Neutrophil (primary cell): ENCODE measurements at regions not wholly inside any gene's neighbourhood (a gene's known extent, or its start where the extent isn't known, plus 50 kb on each side); places are given as distances from the start of the nearest gene placed in this dataset.

ENCODE experiments used
- H3K27ac ChIP-seq: fragments of 200-600 bp; sonication (generic); 2 replicates; pipeline ENCODE4 v1.5.1; 2016; ENCODE audit warnings: mild to moderate bottlenecking, moderate library complexity
- H3K27me3 ChIP-seq: fragments of 200-600 bp; sonication (generic); 2 replicates; pipeline ENCODE4 v1.6.0; 2016; ENCODE audit warnings: mild to moderate bottlenecking
- H3K36me3 ChIP-seq: fragments of 200-600 bp; sonication (generic); 2 replicates; pipeline ENCODE4 v1.5.1; 2017
- H3K4me1 ChIP-seq, 2 experiments: fragments of 200-600 bp in 1 of 2; sonication (generic) in 1 of 2; 1 replicate in 1 of 2; 2 replicates in 1 of 2; pipeline versions ENCODE4 v1.5.1 to v1.6.1; 2013 to 2016; ENCODE audit warnings: low read depth in 1 of 2, low read length in 1 of 2, mild to moderate bottlenecking in 1 of 2, moderate library complexity in 1 of 2; ENCODE audit not compliant: control insufficient read depth in 1 of 2, insufficient read depth in 1 of 2
- H3K4me3 ChIP-seq, 2 experiments: fragments of 200-600 bp in 1 of 2; sonication (generic) in 1 of 2; 1 replicate in 1 of 2; 2 replicates in 1 of 2; pipeline ENCODE4 v1.5.1; 2013 to 2016; ENCODE audit warnings: low read depth in 1 of 2, low read length in 1 of 2, mild to moderate bottlenecking in 1 of 2, moderate library complexity in 1 of 2
- H3K9me3 ChIP-seq: fragments of 200-600 bp; sonication (generic); 2 replicates; pipeline ENCODE4 v1.5.1; 2016
- CTCF ChIP-seq: fragments of 200-600 bp; sonication (generic); IDR thresholded peaks from 2 replicates; pipeline ENCODE4 v1.5.1; 2016; ENCODE audit warnings: antibody characterized with exemption

DNA sequence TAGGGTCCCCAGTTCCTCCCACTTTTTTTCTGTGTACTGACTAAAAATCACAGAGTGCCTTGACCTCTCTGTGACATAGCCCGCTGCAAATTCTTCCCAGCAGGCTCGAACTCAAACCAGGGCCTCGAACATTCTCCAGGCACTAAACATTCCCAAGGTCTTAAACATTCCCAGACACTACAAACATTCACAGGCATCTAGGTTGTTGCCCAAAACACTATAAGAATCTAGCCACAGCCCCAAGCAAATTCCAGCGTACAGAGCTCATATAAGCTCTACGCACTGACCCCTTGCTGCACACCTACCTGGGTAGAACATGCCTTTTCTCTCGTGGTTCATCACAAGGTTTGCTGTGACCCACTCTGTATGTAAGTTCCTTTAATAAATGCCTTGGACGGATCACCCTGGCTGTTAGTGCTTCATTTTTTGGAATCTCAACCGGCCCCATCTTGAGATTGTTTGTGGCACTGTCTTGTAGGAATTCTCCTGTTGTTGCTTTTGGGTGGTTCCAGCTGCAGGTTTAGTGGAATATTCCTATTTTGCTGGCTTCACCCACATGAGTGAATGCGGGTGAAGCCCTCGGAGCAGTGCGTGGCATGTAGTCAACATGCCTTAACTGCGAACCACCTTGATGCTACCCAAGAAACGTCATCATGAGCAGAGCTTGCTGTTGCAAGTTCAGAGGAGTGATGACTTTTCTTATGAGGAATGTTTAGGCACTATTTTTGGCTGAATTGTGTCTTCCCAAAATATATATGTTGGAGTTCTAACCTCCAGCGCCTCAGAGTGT lies 230.0 kb downstream of the HS3ST1 start:
- TF ChIP-seq CTCF = no peak
- Histone ChIP-seq H3K36me3 (no peaks in the 10 kb centered on the region), H3K9me3 (no peaks in the 10 kb centered on the region), H3K4me3 (no peak overlapping the region), H3K27ac (no peak overlapping the region), H3K4me1 (no peaks in the 10 kb centered on the region), H3K27me3 (no peaks in the 10 kb centered on the region)

DNA sequence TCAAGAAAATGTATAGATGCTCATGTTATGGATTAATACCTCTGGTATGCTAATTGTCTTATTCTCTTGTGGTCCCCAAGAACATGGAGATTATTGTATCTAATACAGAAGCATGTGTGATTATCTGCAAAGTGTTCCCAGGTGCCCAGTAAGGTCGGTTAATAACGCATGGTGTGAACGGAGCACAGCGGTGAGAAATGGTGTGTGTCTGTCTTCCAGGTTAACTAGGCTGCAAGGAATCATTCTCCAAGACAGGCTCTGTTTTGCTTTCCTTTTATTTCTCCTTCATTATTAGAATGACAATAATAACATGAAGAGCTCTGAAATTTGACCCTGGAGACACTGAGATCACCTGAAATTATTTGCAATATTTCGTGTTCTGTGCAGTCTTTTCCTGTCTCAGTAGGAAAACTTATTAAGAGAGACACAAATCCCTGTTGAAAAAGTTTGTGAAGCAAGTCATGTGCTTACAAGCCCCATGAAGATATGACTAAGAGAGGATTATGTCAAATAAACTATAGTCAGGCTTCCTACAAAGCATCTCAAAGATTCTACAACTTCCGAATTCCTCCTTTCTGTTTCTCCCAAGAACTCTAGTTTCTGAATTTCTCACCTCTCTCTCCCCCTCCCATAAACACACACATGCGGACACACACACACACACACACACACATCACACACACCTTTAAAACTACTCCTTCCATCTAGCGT lies 230.9 kb downstream of the HS3ST1 start:
- Histone ChIP-seq H3K9me3 (no peaks in the 10 kb centered on the region), H3K27ac (no peak overlapping the region), H3K27me3 (no peaks in the 10 kb centered on the region), H3K36me3 (no peaks in the 10 kb centered on the region), H3K4me1 (no peaks in the 10 kb centered on the region), H3K4me3 (no peak overlapping the region)
- TF ChIP-seq CTCF = no peak

DNA sequence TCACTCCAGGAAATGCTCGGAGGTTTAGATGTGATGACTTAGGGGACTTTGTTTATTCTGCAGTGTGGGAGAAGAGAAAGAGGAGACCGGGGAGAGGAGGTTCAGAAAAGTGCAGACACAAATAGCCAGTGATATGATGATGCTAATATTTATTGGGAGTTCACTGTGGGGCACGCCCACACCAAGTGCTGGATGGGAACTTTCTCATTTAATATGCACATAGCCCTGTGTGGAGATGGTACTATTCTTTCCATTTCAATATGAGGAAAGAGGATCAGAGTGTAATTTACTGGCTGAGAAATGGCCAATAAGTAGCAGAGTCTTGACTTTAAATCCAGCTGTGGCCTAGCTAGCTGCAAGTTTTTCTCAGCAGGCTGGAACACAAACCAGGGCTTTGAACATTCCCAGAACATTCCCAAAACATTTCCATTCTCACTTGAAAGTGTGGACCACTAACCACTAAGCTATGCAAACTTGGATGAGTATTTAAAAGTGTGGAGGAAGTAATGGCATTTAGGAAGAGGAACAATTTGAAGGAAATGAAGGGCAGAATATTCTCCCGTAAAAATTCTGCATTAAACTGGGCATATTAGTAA lies 231.7 kb downstream of the HS3ST1 start:
- Histone ChIP-seq H3K36me3 (no peaks in the 10 kb centered on the region), H3K9me3 (no peaks in the 10 kb centered on the region), H3K27me3 (no peaks in the 10 kb centered on the region), H3K4me1 (no peaks in the 10 kb centered on the region), H3K4me3 (no peak overlapping the region), H3K27ac (no peak overlapping the region)
- TF ChIP-seq CTCF = no peak

DNA sequence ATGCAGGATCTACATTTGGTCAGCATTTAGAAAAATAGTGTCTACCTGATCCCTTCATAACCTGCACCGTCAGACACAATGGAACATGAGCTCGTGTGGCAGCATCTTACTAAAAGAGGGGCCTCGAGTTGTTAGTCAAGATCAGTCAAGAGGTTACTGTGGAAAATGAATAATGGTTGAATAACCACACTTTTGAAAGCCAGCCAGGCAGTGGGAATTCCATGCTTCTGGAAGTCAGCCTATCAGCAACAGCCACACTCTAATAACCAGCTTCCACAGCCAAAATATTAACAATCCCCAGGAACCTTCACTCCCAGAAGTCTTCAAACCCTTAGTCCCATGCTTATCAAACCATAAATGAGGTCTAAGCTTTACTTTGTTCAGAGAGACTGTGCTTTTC lies 234.3 kb downstream of the HS3ST1 start:
- peaks cover 0 to 14% of the 10 kb centered on the region in 2 experiments for H3K4me1 ChIP-seq
- no peaks in the 10 kb centered on the region for H3K36me3 ChIP-seq
- no peak for TF ChIP-seq CTCF
- H3K27me3 ChIP-seq = no peaks in the 10 kb centered on the region
- H3K27ac ChIP-seq = no peak overlapping the region
- H3K4me3 ChIP-seq = no peak overlapping the region
- H3K9me3 ChIP-seq = no peaks in the 10 kb centered on the region

GRCh38 chr4:11189756-11190155 lies 238.9 kb downstream of the HS3ST1 start:
- Histone ChIP-seq H3K36me3 (no peaks in the 10 kb centered on the region), H3K9me3 (no peaks in the 10 kb centered on the region), H3K27ac (no peak overlapping the region), H3K4me3 (no peak overlapping the region), H3K4me1 (peaks cover 0 to 16% of the 10 kb centered on the region in 2 experiments), H3K27me3 (no peaks in the 10 kb centered on the region)
- TF ChIP-seq CTCF = no peak
